ENCODE measurements at regions not wholly inside any gene's neighbourhood (a gene's known extent, or its start where the extent isn't known, plus 50 kb on each side); places are given as distances from the start of the nearest gene placed in this dataset.

DNA sequence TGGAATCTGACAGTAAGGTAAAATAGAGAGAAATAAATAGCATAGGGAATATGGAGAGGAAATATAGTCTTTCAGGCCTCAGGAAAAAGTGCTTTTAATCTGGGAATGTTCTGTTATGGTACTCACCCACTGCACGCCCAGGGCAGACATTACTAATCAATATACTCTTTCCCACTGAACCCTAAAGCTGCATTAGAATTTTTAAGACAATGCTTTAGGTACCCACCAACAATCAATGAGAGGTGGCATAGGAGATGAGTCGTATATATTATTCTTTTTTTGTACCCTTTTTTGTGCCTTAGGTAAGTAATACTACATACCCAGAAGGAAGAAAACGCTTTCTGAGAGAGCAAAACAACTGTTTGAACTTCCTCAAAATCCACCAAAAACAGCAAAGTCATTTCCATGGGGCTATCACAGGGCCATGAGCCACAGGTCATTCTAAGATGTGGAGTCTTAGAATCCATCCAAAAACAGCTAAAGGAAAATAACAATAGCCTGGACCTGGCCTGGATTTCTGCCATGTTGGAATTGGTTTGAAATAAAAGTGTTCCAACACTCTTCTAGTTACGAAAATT is 542.1 kb downstream of the XYLT1 start:
- TF ChIP-seq, protein P1, sequence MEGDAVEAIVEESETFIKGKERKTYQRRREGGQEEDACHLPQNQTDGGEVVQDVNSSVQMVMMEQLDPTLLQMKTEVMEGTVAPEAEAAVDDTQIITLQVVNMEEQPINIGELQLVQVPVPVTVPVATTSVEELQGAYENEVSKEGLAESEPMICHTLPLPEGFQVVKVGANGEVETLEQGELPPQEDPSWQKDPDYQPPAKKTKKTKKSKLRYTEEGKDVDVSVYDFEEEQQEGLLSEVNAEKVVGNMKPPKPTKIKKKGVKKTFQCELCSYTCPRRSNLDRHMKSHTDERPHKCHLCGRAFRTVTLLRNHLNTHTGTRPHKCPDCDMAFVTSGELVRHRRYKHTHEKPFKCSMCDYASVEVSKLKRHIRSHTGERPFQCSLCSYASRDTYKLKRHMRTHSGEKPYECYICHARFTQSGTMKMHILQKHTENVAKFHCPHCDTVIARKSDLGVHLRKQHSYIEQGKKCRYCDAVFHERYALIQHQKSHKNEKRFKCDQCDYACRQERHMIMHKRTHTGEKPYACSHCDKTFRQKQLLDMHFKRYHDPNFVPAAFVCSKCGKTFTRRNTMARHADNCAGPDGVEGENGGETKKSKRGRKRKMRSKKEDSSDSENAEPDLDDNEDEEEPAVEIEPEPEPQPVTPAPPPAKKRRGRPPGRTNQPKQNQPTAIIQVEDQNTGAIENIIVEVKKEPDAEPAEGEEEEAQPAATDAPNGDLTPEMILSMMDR (IDR thresholded peaks at IDR 0.05; ENCODE audit: low read depth, low read length, poor library complexity, severe bottlenecking), result no peak
- no peak for TF ChIP-seq EZH2phosphoT487 (IDR thresholded peaks at IDR 0.05; ENCODE audit: borderline replicate concordance, low read length)

Data from DOHH2 (cell line).